GM18498 (cell line): ENCODE measurements at regions not wholly inside any gene's neighbourhood (a gene's known extent, or its start where the extent isn't known, plus 50 kb on each side); places are given as distances from the start of the nearest gene placed in this dataset.

Experiments
- ATAC-seq: cut with Tn5 transposase; IDR thresholded peaks from one replicate; pipeline ENCODE4 v1.9.1; 2021; ENCODE audit warnings: mild to moderate bottlenecking, moderate library complexity; ENCODE audit not compliant: unreplicated experiment

- no peak for ATAC-seq
These were observed 211.4 kb downstream of the TUSC7 start for GRCh38 chr3:116920826-116921610.

GRCh38 chr3:116927918-116928317 is 218.3 kb downstream of the TUSC7 start:
- ATAC-seq, result no peak

GRCh38 chr3:116929505-116930222 is 220.1 kb downstream of the TUSC7 start:
- no peak for ATAC-seq

GRCh38 chr3:116930786-116931185 is 221.2 kb downstream of the TUSC7 start:
- no peak for ATAC-seq

- no peak for ATAC-seq
These were observed 229.5 kb downstream of the TUSC7 start for GRCh38 chr3:116939091-116939490.

GRCh38 chr3:116939550-116939949 is 230.0 kb downstream of the TUSC7 start:
- no peak for ATAC-seq

- no peak for ATAC-seq
These were observed 231.1 kb downstream of the TUSC7 start for GRCh38 chr3:116940719-116941118.

- ATAC-seq, result no peak
These were observed 236.8 kb downstream of the TUSC7 start for GRCh38 chr3:116946376-116946775.

GRCh38 chr3:116947148-116947547 is 237.6 kb downstream of the TUSC7 start:
- no peak for ATAC-seq

- no peak for ATAC-seq
These were observed 238.2 kb downstream of the TUSC7 start for GRCh38 chr3:116947809-116948208.

GRCh38 chr3:116950301-116951055 is 240.9 kb downstream of the TUSC7 start:
- no peak for ATAC-seq

GRCh38 chr3:116951610-116952009 is 242.0 kb downstream of the TUSC7 start:
- ATAC-seq, result no peak

GRCh38 chr3:116958291-116958690 is 248.7 kb downstream of the TUSC7 start:
- ATAC-seq, result no peak

- ATAC-seq, result no peak
These were observed 251.5 kb downstream of the TUSC7 start for GRCh38 chr3:116961106-116961505.

GRCh38 chr3:116963802-116964201 is 254.2 kb downstream of the TUSC7 start:
- ATAC-seq, result no peak

GRCh38 chr3:116966649-116967048 is 257.1 kb downstream of the TUSC7 start:
- no peak for ATAC-seq

- no peak for ATAC-seq
These were observed 259.6 kb downstream of the TUSC7 start for GRCh38 chr3:116969135-116969534.

- no peak for ATAC-seq
These were observed 260.1 kb downstream of the TUSC7 start for GRCh38 chr3:116969646-116970045.

- no peak for ATAC-seq
These were observed 262.0 kb downstream of the TUSC7 start for GRCh38 chr3:116971531-116971930.

- ATAC-seq, result no peak
These were observed 265.1 kb downstream of the TUSC7 start for GRCh38 chr3:116974702-116975101.

- ATAC-seq, result no peak
These were observed 267.9 kb downstream of the TUSC7 start for GRCh38 chr3:116977441-116977840.

- ATAC-seq, result no peak
These were observed 270.5 kb downstream of the TUSC7 start for GRCh38 chr3:116980099-116980498.
